ENCODE measurements at regions not wholly inside any gene's neighbourhood (a gene's known extent, or its start where the extent isn't known, plus 50 kb on each side); places are given as distances from the start of the nearest gene placed in this dataset.

- TF ChIP-seq, protein P1, sequence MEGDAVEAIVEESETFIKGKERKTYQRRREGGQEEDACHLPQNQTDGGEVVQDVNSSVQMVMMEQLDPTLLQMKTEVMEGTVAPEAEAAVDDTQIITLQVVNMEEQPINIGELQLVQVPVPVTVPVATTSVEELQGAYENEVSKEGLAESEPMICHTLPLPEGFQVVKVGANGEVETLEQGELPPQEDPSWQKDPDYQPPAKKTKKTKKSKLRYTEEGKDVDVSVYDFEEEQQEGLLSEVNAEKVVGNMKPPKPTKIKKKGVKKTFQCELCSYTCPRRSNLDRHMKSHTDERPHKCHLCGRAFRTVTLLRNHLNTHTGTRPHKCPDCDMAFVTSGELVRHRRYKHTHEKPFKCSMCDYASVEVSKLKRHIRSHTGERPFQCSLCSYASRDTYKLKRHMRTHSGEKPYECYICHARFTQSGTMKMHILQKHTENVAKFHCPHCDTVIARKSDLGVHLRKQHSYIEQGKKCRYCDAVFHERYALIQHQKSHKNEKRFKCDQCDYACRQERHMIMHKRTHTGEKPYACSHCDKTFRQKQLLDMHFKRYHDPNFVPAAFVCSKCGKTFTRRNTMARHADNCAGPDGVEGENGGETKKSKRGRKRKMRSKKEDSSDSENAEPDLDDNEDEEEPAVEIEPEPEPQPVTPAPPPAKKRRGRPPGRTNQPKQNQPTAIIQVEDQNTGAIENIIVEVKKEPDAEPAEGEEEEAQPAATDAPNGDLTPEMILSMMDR (conservative IDR thresholded peaks at IDR 0.05; ENCODE audit: low read length) = no peak
- TF ChIP-seq EZH2phosphoT487 (IDR thresholded peaks at IDR 0.05; ENCODE audit: borderline replicate concordance) = no peak
These were observed 133.5 kb upstream of the KL start for GRCh38 chr13:32882691-32883090.
